Body of pancreas (tissue), 4 donors: ENCODE measurements at regions not wholly inside any gene's neighbourhood (a gene's known extent, or its start where the extent isn't known, plus 50 kb on each side); places are given as distances from the start of the nearest gene placed in this dataset.
"Not testable (repeated sequence)": the region's sequence is repeated elsewhere in the genome, so short reads cannot be mapped to it uniquely, and the experiment has no call there.

Experiments
- ATAC-seq: fragments of 150-250 bp; one replicate; pipeline ENCODE4 v1.9.1; 2016
- DNase-seq, 4 donors: peaks; one replicate each; pipeline ENCODE4 v3.0.0-alpha.2; 2019
- H3K27ac ChIP-seq, 4 donors: fragments of 200-600 bp; sonication (generic); 1 replicate in 3 of 4; 2 replicates in 1 of 4; pipeline versions ENCODE4 v1.5.1 to v1.6.1; 2016 to 2019; ENCODE audit warnings: mild to moderate bottlenecking in 1 of 4, mixed read lengths in 1 of 4, moderate library complexity in 1 of 4
- H3K27me3 ChIP-seq, 2 donors: fragments of 200-600 bp; sonication (generic); one replicate each; pipeline ENCODE4 v1.6.0; 2016; ENCODE audit warnings: mild to moderate bottlenecking in 1 of 2
- H3K36me3 ChIP-seq, 2 donors: fragments of 200-600 bp; sonication (generic); replicated peaks in 1 of 2; 2 replicates each; pipeline ENCODE4 v1.5.1; 2016; ENCODE audit warnings: low read depth in 2 of 2; ENCODE audit not compliant: insufficient read depth in 1 of 2
- H3K4me1 ChIP-seq: fragments of 200-600 bp; sonication (generic); one replicate; pipeline ENCODE4 v1.6.0; 2016
- H3K4me3 ChIP-seq, 2 donors: fragments of 200-600 bp; sonication (generic); 1 replicate in 1 of 2; 2 replicates in 1 of 2; pipeline ENCODE4 v1.5.1; 2016 to 2019
- H3K9me3 ChIP-seq, 3 donors: fragments of 200-600 bp; sonication (generic); 1 replicate in 2 of 3; 2 replicates in 1 of 3; pipeline ENCODE4 v1.5.1; 2016
- CTCF ChIP-seq, 7 experiments: fragments of 450-650 bp in 4 of 7; fragments of 200-600 bp in 3 of 7; sonication (generic) in 3 of 7; IDR thresholded peaks; one replicate each; pipeline ENCODE4 v1.5.1; 2016 to 2019; ENCODE audit warnings: antibody characterized with exemption in 7 of 7
- POLR2A ChIP-seq, 3 donors: fragments of 450-650 bp; IDR thresholded peaks; one replicate each; pipeline ENCODE4 v1.6.1; 2016; ENCODE audit warnings: antibody characterized with exemption in 3 of 3, mild to moderate bottlenecking in 2 of 3
- WGBS, 2 donors: methylation state at CpG; one replicate each; pipeline ENCODE4 v1.1.5; 2017; 5-methylcytosine and 5-hydroxymethylcytosine counted together
- intact Hi-C: fragments of 100-400 bp; cut with DNase I; formaldehyde crosslinking; loops from one replicate; pipeline ENCODE4 v1.15.1; 2023

GRCh38 chr6:804771-805170 lies 111.8 kb upstream of the EXOC2 start:
- 94 to 95% methylated on average over 10 of the region's 10 CpGs for WGBS, 2 donors
- intact Hi-C loops = no loop called here
- no peaks in the 10 kb centered on the region for H3K4me1 ChIP-seq
- no peaks in the 10 kb centered on the region for H3K9me3 ChIP-seq
- no peak overlapping the region for H3K27ac ChIP-seq
- ATAC-seq (no peak), DNase-seq (no peak)
- no peak overlapping the region for H3K4me3 ChIP-seq
- no peaks in the 10 kb centered on the region for H3K36me3 ChIP-seq
- no peaks in the 10 kb centered on the region for H3K27me3 ChIP-seq
- TF ChIP-seq CTCF (IDR thresholded peaks at IDR 0.05) (no peak), POLR2A (IDR thresholded peaks at IDR 0.05) (no peak)

- Histone ChIP-seq H3K27me3 (no peaks in the 10 kb centered on the region), H3K36me3 (no peaks in the 10 kb centered on the region), H3K4me1 (no peaks in the 10 kb centered on the region), H3K9me3 (no peaks in the 10 kb centered on the region), H3K27ac (no peak overlapping the region), H3K4me3 (no peak overlapping the region)
- TF ChIP-seq POLR2A (IDR thresholded peaks at IDR 0.05) = no peak
- no peak for TF ChIP-seq CTCF (IDR thresholded peaks at IDR 0.05)
- WGBS, 2 donors = 98% methylated on average over 12 to 13 of the region's 13 CpGs
- ATAC-seq = no peak
- no peak for DNase-seq
- intact Hi-C loops = no loop called here
These were observed 111.4 kb upstream of the EXOC2 start for GRCh38 chr6:804317-804716.

GRCh38 chr6:803191-803977 lies 110.4 kb upstream of the EXOC2 start:
- TF ChIP-seq POLR2A (IDR thresholded peaks at IDR 0.05) (no peak), CTCF (IDR thresholded peaks at IDR 0.05) (no peak)
- DNase-seq (no peak), ATAC-seq (no peak)
- Histone ChIP-seq H3K36me3 (no peaks in the 10 kb centered on the region), H3K4me1 (no peaks in the 10 kb centered on the region), H3K27ac (no peak overlapping the region), H3K9me3 (no peaks in the 10 kb centered on the region), H3K4me3 (no peak overlapping the region), H3K27me3 (no peaks in the 10 kb centered on the region)
- whole genome bisulfite sequencing, 2 donors = 78 to 79% methylated on average over 11 of the region's 11 CpGs
- intact Hi-C loops = no loop called here

GRCh38 chr6:802701-803100 lies 109.8 kb upstream of the EXOC2 start:
- Histone ChIP-seq H3K36me3 (no peaks in the 10 kb centered on the region), H3K27ac (no peak overlapping the region), H3K4me1 (no peaks in the 10 kb centered on the region), H3K27me3 (peaks cover 0 to 6% of the 10 kb centered on the region in 2 donors), H3K4me3 (no peak overlapping the region), H3K9me3 (no peaks in the 10 kb centered on the region)
- TF ChIP-seq CTCF (IDR thresholded peaks at IDR 0.05) (no peak), POLR2A (IDR thresholded peaks at IDR 0.05) (no peak)
- intact Hi-C loops = no loop called here
- no peak for ATAC-seq
- WGBS, 2 donors = 75 to 83% methylated on average over 9 of the region's 9 CpGs
- DNase-seq = no peak

- H3K4me3 ChIP-seq, H3K27ac ChIP-seq, DNase-seq, H3K4me1 ChIP-seq, H3K27me3 ChIP-seq, H3K36me3 ChIP-seq, H3K9me3 ChIP-seq, ATAC-seq, intact Hi-C loops: not testable (repeated sequence)
- WGBS, 2 donors = 84 to 86% methylated on average over 10 of the region's 10 CpGs
These were observed 109.3 kb upstream of the EXOC2 start for GRCh38 chr6:802223-802622.
